ENCODE measurements at regions not wholly inside any gene's neighbourhood (a gene's known extent, or its start where the extent isn't known, plus 50 kb on each side); places are given as distances from the start of the nearest gene placed in this dataset.
"Not testable (repeated sequence)": the region's sequence is repeated elsewhere in the genome, so short reads cannot be mapped to it uniquely, and the experiment has no call there.

- ChIA-PET CTCF (no interaction called here), POLR2A (no interaction called here)
- Histone ChIP-seq H3K9me3 (ENCODE audit: low read length) (no peaks in the 10 kb centered on the region), H3K4me3 (ENCODE audit: low read length) (no peak overlapping the region), H3K27me3 (ENCODE audit: insufficient read depth, low read length, poor library complexity, severe bottlenecking) (no peaks in the 10 kb centered on the region), H3K36me3 (ENCODE audit: insufficient read depth, low read length) (no peaks in the 10 kb centered on the region), H3K4me1 (ENCODE audit: insufficient read depth, low read length) (no peaks in the 10 kb centered on the region), H3K27ac (ENCODE audit: low read depth, low read length) (no peak overlapping the region)
- Mint-ChIP-seq H3K27ac (no peak overlapping the region), H3K36me3 (peaks cover 0 to 3% (median 0%) of the 10 kb centered on the region in 3 donors), H3K4me3 (no peak overlapping the region), H3K27me3 (peaks cover 12 to 58% of the 10 kb centered on the region in 2 donors), H3K9me3 (no peaks in the 10 kb centered on the region), H3K4me1 (no peaks in the 10 kb centered on the region)
- no peak for DNase-seq
Observed at GRCh38 chr15:79728867-79729266, 167.9 kb downstream of the MTHFS start.

- Histone ChIP-seq H3K4me3 (ENCODE audit: low read length) (no peak overlapping the region), H3K27me3 (ENCODE audit: insufficient read depth, low read length, poor library complexity, severe bottlenecking) (no peaks in the 10 kb centered on the region), H3K27ac (ENCODE audit: low read depth, low read length) (no peak overlapping the region), H3K36me3 (ENCODE audit: insufficient read depth, low read length) (no peaks in the 10 kb centered on the region), H3K9me3 (ENCODE audit: low read length) (no peaks in the 10 kb centered on the region), H3K4me1 (ENCODE audit: insufficient read depth, low read length) (no peaks in the 10 kb centered on the region)
- CTCF ChIA-PET, result no interaction called here
- Mint-ChIP-seq H3K27me3 (peaks cover 0 to 17% of the 10 kb centered on the region in 2 donors), H3K4me1 (no peaks in the 10 kb centered on the region), H3K4me3 (no peak overlapping the region), H3K36me3 (no peaks in the 10 kb centered on the region), H3K9me3 (peaks cover 0 to 5% (median 4%) of the 10 kb centered on the region in 5 donors), H3K27ac (peak overlapping the region in 1 of 8 donors; percentile 2)
- no peak for DNase-seq
- POLR2A ChIA-PET, result no interaction called here
Observed at GRCh38 chr15:79736435-79737000, 160.3 kb downstream of the MTHFS start.

- CTCF ChIA-PET, result no interaction called here
- peaks cover 4 to 5% of the 10 kb centered on the region in 2 donors for H3K27me3 Mint-ChIP-seq
- Histone ChIP-seq H3K4me3 (ENCODE audit: low read length) (no peak overlapping the region), H3K36me3 (ENCODE audit: insufficient read depth, low read length) (no peaks in the 10 kb centered on the region), H3K27me3 (ENCODE audit: insufficient read depth, low read length, poor library complexity, severe bottlenecking) (no peaks in the 10 kb centered on the region), H3K4me1 (ENCODE audit: insufficient read depth, low read length) (no peaks in the 10 kb centered on the region), H3K27ac (ENCODE audit: low read depth, low read length) (no peak overlapping the region), H3K9me3 (ENCODE audit: low read length) (no peaks in the 10 kb centered on the region)
- H3K36me3 Mint-ChIP-seq, result no peaks in the 10 kb centered on the region
- H3K4me3 Mint-ChIP-seq, result no peak overlapping the region
- POLR2A ChIA-PET, result no interaction called here
- no peaks in the 10 kb centered on the region for H3K4me1 Mint-ChIP-seq
- peaks cover 0 to 5% (median 4%) of the 10 kb centered on the region in 5 donors for H3K9me3 Mint-ChIP-seq
- no peak for DNase-seq
- no peak overlapping the region for H3K27ac Mint-ChIP-seq
Observed at GRCh38 chr15:79738143-79738542, 158.7 kb downstream of the MTHFS start.

- H3K4me1 ChIP-seq (ENCODE audit: insufficient read depth, low read length), result no peaks in the 10 kb centered on the region
- H3K27me3 Mint-ChIP-seq, result peaks cover 2 to 4% of the 10 kb centered on the region in 2 donors
- H3K27ac Mint-ChIP-seq, result no peak overlapping the region
- H3K4me3 ChIP-seq (ENCODE audit: low read length), result no peak overlapping the region
- ChIA-PET CTCF (no interaction called here), POLR2A (no interaction called here)
- H3K4me3 Mint-ChIP-seq, result no peak overlapping the region
- no peaks in the 10 kb centered on the region for H3K4me1 Mint-ChIP-seq
- H3K36me3 Mint-ChIP-seq, result no peaks in the 10 kb centered on the region
- peaks cover 0 to 7% (median 4%) of the 10 kb centered on the region in 5 donors for H3K9me3 Mint-ChIP-seq
- DNase-seq, result no peak
- H3K27ac ChIP-seq (ENCODE audit: low read depth, low read length), result no peak overlapping the region
- H3K36me3 ChIP-seq (ENCODE audit: insufficient read depth, low read length), result no peaks in the 10 kb centered on the region
- H3K27me3 ChIP-seq (ENCODE audit: insufficient read depth, low read length, poor library complexity, severe bottlenecking), result no peaks in the 10 kb centered on the region
- no peaks in the 10 kb centered on the region for H3K9me3 ChIP-seq (ENCODE audit: low read length)
Observed at GRCh38 chr15:79740561-79740960, 156.3 kb downstream of the MTHFS start.

- Mint-ChIP-seq H3K27ac (no peak overlapping the region), H3K27me3 (peaks cover 0 to 4% of the 10 kb centered on the region in 2 donors), H3K36me3 (no peaks in the 10 kb centered on the region), H3K4me3 (no peak overlapping the region), H3K4me1 (no peaks in the 10 kb centered on the region), H3K9me3 (peaks cover 2 to 11% (median 5%) of the 10 kb centered on the region in 5 donors)
- no peaks in the 10 kb centered on the region for H3K4me1 ChIP-seq (ENCODE audit: insufficient read depth, low read length)
- no peak for DNase-seq
- CTCF ChIA-PET, result no interaction called here
- no peaks in the 10 kb centered on the region for H3K9me3 ChIP-seq (ENCODE audit: low read length)
- no peak overlapping the region for H3K27ac ChIP-seq (ENCODE audit: low read depth, low read length)
- no peaks in the 10 kb centered on the region for H3K27me3 ChIP-seq (ENCODE audit: insufficient read depth, low read length, poor library complexity, severe bottlenecking)
- POLR2A ChIA-PET, result no interaction called here
- H3K36me3 ChIP-seq (ENCODE audit: insufficient read depth, low read length), result no peaks in the 10 kb centered on the region
- no peak overlapping the region for H3K4me3 ChIP-seq (ENCODE audit: low read length)
Observed at GRCh38 chr15:79743032-79743431, 153.8 kb downstream of the MTHFS start.

GRCh38 chr15:79744485-79744884 lies 152.3 kb downstream of the MTHFS start:
- H3K27ac Mint-ChIP-seq, result peak overlapping the region in 1 of 8 donors; percentile 54
- POLR2A ChIA-PET; H3K27me3 ChIP-seq (ENCODE audit: insufficient read depth, low read length, poor library complexity, severe bottlenecking); H3K4me3 ChIP-seq (ENCODE audit: low read length); H3K36me3 ChIP-seq (ENCODE audit: insufficient read depth, low read length); H3K4me1 Mint-ChIP-seq; H3K4me3 Mint-ChIP-seq; H3K27ac ChIP-seq (ENCODE audit: low read depth, low read length); H3K36me3 Mint-ChIP-seq; CTCF ChIA-PET; H3K27me3 Mint-ChIP-seq; H3K9me3 ChIP-seq (ENCODE audit: low read length); DNase-seq; H3K4me1 ChIP-seq (ENCODE audit: insufficient read depth, low read length): not testable (repeated sequence)
- H3K9me3 Mint-ChIP-seq, result peaks cover 2 to 10% (median 5%) of the 10 kb centered on the region in 5 donors

GRCh38 chr15:79756365-79756764 lies 140.4 kb downstream of the MTHFS start:
- H3K27ac ChIP-seq (ENCODE audit: low read depth, low read length), result no peak overlapping the region
- no peaks in the 10 kb centered on the region for H3K9me3 ChIP-seq (ENCODE audit: low read length)
- H3K27me3 ChIP-seq (ENCODE audit: insufficient read depth, low read length, poor library complexity, severe bottlenecking), result no peaks in the 10 kb centered on the region
- peaks cover 0 to 1% (median 0%) of the 10 kb centered on the region in 3 donors for H3K36me3 Mint-ChIP-seq
- peaks cover 2 to 15% (median 5%) of the 10 kb centered on the region in 5 donors for H3K9me3 Mint-ChIP-seq
- H3K4me1 ChIP-seq (ENCODE audit: insufficient read depth, low read length), result no peaks in the 10 kb centered on the region
- H3K4me3 Mint-ChIP-seq, result no peak overlapping the region
- H3K4me1 Mint-ChIP-seq, result no peaks in the 10 kb centered on the region
- CTCF ChIA-PET, result no interaction called here
- DNase-seq, result no peak
- POLR2A ChIA-PET, result no interaction called here
- no peaks in the 10 kb centered on the region for H3K36me3 ChIP-seq (ENCODE audit: insufficient read depth, low read length)
- peaks cover 14 to 19% of the 10 kb centered on the region in 2 donors for H3K27me3 Mint-ChIP-seq
- no peak overlapping the region for H3K27ac Mint-ChIP-seq
- H3K4me3 ChIP-seq (ENCODE audit: low read length), result no peak overlapping the region

- no peaks in the 10 kb centered on the region for H3K36me3 ChIP-seq (ENCODE audit: insufficient read depth, low read length)
- H3K9me3 Mint-ChIP-seq, result peaks cover 6 to 16% (median 10%) of the 10 kb centered on the region in 5 donors
- no peak overlapping the region for H3K27ac ChIP-seq (ENCODE audit: low read depth, low read length)
- ChIA-PET POLR2A (no interaction called here), CTCF (no interaction called here)
- H3K4me3 Mint-ChIP-seq, result no peak overlapping the region
- no peaks in the 10 kb centered on the region for H3K27me3 ChIP-seq (ENCODE audit: insufficient read depth, low read length, poor library complexity, severe bottlenecking)
- no peaks in the 10 kb centered on the region for H3K4me1 ChIP-seq (ENCODE audit: insufficient read depth, low read length)
- H3K27me3 Mint-ChIP-seq, result peaks cover 6 to 59% of the 10 kb centered on the region in 2 donors
- H3K9me3 ChIP-seq (ENCODE audit: low read length), result no peaks in the 10 kb centered on the region
- H3K4me1 Mint-ChIP-seq, result no peaks in the 10 kb centered on the region
- H3K4me3 ChIP-seq (ENCODE audit: low read length), result no peak overlapping the region
- no peak for DNase-seq
- no peaks in the 10 kb centered on the region for H3K36me3 Mint-ChIP-seq
- H3K27ac Mint-ChIP-seq, result no peak overlapping the region
Observed at GRCh38 chr15:79765081-79765480, 131.7 kb downstream of the MTHFS start.

GRCh38 chr15:79769069-79769481 lies 127.7 kb downstream of the MTHFS start:
- Histone ChIP-seq H3K27ac (ENCODE audit: low read depth, low read length) (no peak overlapping the region), H3K9me3 (ENCODE audit: low read length) (no peaks in the 10 kb centered on the region), H3K4me3 (ENCODE audit: low read length) (no peak overlapping the region), H3K27me3 (ENCODE audit: insufficient read depth, low read length, poor library complexity, severe bottlenecking) (no peaks in the 10 kb centered on the region), H3K36me3 (ENCODE audit: insufficient read depth, low read length) (no peaks in the 10 kb centered on the region), H3K4me1 (ENCODE audit: insufficient read depth, low read length) (no peaks in the 10 kb centered on the region)
- Mint-ChIP-seq H3K9me3 (peaks cover 0 to 2% (median 0%) of the 10 kb centered on the region in 5 donors), H3K4me3 (no peak overlapping the region), H3K36me3 (no peaks in the 10 kb centered on the region), H3K27ac (no peak overlapping the region), H3K4me1 (no peaks in the 10 kb centered on the region), H3K27me3 (peaks cover 7 to 50% of the 10 kb centered on the region in 2 donors)
- DNase-seq, result no peak
- POLR2A ChIA-PET, result no interaction called here
- CTCF ChIA-PET, result no interaction called here

All from CD8-positive, alpha-beta memory T cell (primary cell).